CD4-positive, alpha-beta T cell treated with Interleukin-10 for 1 hour (primary cell): ENCODE measurements at regions not wholly inside any gene's neighbourhood (a gene's known extent, or its start where the extent isn't known, plus 50 kb on each side); places are given as distances from the start of the nearest gene placed in this dataset.

Experiments
- DNase-seq: peaks from one replicate; pipeline ENCODE4 v3.0.0-alpha.2; 2020

DNA sequence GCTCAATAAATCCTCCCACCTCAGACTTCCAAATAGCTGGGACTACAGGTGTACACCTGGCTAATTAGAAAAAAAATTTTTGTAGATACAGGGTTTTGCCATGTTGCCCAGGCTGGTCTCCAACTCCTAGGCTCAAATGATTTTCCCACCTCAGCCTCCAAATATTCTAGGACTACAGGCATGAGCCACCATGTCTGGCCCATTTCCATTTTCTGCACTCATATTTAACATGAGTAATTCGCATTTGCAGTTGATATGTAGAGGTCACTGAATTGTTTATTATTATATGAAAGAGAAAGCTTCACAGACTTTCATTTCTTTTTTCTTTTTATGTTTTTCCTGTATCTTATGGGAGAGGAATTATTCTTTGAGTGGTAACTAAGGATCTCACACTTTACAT lies 492.7 kb downstream of the CNTN3 start:
- DNase-seq, result no peak

DNA sequence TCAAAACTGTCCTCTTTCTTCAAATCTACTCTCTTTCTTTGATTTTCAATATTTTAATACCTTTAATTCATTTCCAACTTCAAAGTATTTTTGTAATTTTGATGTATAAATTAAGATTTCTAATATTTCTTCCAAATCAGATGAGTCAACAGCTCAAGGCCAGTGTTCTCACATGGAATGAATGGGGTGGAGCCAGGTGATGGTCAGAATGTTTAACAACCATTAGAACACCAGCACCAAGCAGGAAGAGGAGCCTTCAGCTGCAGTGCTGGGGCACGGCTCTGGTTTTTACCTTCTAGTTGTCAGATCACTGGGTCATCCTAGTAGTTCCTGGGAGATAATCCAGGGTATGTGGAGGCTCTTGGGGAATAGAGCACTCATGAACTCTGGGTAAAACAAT lies 494.5 kb upstream of the PDZRN3 start:
- no peak for DNase-seq

DNA sequence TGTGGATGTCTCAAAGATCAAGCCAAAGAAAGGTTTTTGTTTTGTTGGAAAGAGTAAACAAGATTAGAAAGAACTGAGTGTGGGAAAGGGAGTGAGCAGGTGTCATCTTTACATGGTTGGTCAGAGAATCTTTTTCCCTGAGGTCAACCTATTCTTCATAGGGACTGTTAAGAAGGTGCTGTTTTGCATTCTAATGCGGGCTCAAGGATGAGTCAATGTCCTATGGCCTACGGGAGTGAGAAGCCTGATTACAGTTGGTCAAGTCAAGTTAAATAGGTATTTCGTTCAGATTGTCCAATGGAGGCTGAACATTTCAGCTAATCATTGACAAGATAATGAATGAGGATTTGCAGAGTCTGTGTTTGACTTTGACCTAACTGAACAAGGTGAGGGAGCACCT lies 491.2 kb upstream of the PDZRN3 start:
- DNase-seq, result no peak

DNA sequence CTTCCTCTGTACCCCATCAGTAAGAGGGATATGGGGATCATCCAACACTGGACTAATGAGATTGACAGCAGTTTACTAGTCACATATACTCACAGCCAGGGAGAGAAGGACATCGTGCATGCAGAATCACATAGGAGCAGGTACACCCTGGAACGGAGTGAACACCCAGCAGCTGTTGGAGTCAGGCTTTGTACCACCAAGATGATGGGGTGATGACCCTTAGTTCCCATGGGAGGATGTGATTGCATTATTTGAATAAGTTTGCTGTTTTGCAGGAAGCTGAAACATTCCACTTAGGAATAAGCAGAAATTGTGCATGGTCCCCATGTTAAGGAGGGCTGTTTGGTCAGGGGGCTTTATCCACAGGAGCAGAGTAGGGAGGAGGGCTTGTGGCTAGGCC lies 482.7 kb upstream of the PDZRN3 start:
- no peak for DNase-seq

DNA sequence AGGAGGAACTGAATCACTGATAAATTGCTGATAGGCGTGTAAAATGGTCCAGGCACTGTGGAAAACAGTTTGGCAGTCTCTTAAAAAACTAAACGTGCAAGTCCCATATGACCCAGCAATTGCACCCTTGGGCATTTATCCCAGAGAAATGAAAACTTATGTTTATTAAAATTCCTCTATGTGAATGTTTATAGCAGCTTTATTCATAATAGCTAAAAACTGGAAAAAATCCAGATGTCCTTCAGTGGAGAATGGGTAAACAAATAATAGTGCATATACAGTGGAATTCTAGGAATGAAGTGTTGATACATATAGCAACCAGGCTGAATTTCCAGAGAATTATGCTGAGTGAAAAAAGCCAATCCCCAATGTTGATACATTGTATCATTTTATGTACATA lies 482.2 kb upstream of the PDZRN3 start:
- no peak for DNase-seq

DNA sequence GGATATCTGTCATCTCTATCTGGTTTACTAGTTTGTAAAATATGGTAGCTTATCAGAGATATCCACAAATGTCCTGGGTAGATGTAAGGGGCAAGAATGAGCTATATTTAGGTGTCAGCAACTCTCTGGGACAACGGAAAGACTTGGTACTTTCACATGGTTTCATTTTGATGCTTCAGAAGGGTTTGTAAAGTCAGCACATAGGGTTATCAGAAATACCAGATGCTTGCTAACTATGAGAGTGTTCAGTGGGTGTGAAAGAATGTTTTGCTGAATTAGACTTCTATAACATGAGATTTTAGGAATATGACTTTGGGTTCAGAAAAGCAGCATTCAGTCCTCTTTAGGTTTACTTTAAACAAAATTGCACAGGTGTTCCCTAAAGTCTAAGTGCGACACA lies 466.5 kb upstream of the PDZRN3 start:
- DNase-seq, result no peak

DNA sequence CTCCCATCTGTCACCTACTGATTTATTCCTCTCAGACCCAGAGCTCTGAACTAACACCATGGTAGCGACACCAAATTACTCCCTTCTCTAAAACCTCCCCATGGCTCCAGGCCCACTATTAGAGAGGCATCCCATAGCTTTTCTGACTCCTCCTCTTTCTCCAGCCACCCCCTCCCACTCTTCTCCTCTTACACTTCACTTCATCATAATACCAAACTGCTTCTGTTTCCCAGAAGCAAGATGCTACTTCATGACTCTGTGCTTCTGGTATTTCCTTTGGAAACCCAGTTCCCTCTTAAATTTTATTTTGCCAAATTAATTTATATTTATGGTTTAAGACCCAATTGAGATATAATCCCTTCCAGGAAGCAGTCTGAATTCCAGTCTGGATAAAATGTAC lies 465.1 kb upstream of the PDZRN3 start:
- no peak for DNase-seq

DNA sequence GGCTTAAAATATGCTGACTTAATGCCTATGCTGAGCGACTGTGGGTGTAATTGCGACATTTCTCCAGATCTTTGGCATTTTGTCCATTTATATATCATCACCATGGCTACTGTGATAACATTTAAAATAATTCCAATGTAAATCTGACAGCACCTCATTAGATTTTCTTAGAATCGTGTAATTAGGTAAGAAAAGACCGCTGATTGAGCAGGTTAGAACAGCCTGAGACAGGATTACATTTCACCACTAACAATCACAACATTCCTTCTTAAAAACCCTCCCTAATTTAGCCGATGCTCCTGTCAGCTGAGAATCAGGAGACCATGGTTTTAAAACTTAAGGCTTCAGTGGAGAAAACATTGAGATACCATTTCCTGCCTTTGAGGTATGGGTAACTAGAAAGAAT lies 455.3 kb upstream of the PDZRN3 start:
- no peak for DNase-seq

DNA sequence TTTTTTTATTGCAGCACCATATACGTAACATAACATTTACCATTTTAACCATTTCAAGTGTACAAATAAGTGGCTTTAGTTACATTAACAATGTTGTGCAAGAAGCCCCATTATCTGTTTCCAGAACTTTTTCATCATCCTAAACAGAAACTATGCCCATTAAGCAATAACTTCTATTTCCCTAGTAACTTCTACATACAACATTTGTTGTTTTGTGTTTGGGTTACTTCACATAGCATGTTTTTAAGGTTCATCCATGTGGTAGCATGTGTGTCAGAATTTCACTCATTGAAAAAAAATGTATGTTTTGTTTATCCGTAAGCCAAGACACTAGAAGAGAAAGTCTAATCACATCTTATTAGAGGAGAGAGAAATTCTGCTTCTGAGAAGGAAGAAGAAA lies 450.5 kb upstream of the PDZRN3 start:
- no peak for DNase-seq

DNA sequence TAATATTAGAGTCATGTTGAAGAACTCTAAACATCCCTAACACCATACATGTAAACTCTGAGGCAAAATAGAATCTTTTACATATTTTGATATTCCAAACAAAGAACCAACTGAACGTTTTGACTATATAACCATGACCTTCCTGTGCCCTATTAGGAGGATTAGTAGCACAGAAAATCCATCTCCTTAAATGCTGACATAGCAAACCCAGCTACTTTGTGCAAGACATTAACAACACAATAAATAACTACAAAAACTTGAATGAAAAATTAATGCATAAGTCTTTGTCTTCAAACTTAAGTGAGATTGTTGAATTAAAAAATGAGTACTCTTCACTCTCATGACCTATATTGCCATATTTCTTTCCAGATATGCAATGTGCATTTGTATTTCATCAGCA lies 450.0 kb upstream of the PDZRN3 start:
- no peak for DNase-seq

DNA sequence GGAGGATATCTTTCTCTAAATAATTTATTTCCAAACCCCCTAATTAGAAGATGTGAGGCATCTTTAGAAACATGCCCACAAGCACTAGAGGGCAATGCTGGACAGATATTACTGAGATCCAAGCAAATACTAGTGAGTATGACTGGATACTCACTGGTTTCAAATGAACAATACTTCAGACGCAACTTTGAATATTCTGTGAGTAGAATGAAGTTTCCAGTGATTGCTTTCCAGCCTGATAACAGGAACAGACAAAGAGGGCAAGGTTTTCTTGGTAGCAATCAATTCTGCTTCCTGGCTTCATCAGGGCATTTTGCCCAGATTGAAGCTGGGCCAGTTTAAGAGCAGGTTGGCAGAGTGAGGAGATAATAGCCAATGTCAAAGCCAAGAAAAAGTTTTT lies 442.6 kb upstream of the PDZRN3 start:
- DNase-seq, result no peak

DNA sequence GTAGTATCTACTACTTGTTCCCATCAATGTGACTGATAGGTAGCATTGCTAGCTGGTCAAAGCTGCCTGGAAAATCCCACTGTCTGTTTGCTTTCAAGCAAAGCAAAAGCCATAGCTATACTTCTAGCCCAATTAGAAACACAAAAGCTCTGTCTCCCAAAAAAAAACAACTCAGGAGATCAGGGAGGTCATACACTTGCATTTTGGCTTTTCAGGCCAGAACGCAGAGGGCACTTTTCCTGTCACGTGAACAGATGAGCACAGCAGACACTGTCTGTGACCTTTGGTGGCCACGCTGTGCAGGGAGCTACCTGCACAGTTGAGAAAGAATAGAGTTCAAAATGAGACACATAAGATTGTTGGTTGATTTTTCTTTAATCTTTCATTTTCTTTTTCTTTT lies 441.7 kb upstream of the PDZRN3 start:
- no peak for DNase-seq

DNA sequence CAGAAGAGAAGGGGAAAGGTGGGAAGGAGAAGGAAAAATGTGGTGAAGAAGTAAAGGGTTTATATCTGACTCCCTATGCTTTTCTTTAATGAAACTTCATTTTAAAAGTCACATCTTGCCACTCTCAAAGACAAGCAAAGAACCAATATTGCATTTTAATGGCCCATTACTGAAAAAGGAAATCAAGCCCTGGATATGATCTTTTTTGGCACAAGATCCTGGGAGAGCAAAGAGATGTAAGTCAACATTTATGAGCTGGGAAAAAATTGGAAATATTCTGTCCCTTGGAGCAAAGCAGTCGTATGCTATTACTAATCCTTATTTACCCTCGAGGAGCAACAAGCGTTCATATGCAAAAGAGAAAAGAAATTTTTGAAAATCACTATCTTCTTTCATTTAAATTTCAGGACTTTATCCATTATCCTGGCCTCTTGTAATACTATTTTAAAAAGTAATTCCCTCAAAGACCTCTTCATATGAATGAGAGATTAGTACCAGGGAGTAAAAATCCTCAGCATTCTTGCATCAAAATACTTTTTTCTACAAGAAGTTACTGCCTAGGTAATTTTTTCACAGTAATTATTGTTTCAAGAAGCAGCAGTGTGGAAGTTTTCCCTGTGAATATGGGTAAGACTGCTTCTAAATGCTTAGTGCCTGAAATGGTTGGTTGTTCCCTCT lies 435.3 kb upstream of the PDZRN3 start:
- DNase-seq, result no peak

DNA sequence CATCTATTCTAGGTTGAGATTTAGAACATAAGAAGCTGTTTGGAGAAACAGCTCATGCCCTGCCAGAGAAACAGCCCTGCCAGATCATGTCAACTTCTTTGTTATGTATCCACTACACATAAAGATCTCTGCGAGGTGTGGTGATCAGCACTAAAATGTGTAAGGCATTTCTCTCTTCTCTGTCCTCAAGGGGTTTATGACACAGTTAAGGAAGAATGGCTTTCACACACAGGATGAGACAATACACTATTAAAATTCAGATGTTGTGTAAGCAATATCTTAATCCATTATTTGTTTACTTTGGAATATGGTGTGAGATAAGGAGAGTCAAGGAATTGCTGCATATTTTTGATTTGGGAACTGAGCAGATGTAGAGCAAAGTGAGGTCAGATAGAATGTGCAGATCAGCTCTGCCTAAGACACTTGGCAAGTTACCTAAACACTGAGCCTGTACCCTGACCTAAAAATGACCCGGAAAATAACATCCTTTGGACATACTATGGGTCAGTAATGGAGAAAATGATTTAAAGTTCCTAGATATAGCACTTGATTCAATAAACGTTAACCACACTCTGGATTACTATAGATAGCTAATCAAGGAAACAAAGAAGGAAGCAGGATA lies 434.7 kb upstream of the PDZRN3 start:
- DNase-seq, result no peak

DNA sequence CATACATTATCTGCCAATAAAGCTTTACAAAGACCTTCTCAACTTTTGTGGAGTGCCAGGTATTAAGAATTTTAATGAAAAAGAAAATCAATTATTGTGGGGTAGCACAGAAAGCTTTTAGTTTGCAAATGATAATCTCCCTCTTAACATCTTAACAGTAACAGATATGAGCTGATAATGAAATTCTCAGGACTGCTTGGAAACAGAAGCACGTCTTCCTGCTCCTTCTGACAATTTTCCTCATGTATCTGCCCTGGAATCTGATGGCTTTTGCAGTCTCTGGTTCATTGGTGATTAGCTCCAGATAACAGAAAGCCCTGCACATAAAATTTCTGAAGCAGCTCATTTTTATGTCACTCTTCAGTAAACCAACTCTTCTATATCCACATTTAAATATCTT lies 432.4 kb upstream of the PDZRN3 start:
- DNase-seq, result no peak

DNA sequence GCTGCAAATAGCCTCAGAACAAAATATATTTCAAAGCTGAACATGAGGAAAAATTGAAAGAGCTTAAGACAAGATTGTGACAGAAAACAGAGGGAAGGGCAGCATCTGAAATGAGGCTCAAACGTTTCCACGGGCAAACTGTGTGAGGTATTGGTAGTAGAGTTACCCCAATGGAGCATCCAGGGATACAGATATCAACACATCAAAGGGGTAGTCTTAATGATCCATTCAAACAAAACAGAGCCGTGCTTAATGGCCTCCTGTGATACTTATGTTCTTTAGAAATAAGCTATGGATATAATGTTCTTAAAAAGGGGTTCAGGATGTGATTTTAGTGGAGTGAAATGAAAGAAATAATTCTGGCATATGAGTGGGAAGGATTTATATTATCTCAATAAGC lies 430.3 kb upstream of the PDZRN3 start:
- no peak for DNase-seq

DNA sequence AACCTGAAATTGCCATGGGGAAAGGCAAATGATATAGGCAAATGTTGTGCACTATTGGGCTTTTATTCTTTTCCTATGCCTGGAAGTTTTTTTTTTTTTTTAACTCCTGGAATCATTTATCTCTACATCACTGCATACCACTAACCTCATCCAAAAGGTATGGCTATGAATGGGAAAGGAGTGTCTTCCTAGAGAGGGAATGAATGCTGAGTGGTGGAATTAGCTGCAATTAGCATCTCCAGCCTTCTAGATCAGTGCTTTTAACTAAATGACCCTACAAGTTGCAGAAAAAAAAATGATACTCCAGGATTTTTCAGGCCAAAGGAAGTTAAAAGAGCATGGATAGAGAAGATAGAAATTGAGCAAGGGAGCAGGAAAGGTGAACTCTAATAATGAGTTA lies 429.8 kb upstream of the PDZRN3 start:
- no peak for DNase-seq

DNA sequence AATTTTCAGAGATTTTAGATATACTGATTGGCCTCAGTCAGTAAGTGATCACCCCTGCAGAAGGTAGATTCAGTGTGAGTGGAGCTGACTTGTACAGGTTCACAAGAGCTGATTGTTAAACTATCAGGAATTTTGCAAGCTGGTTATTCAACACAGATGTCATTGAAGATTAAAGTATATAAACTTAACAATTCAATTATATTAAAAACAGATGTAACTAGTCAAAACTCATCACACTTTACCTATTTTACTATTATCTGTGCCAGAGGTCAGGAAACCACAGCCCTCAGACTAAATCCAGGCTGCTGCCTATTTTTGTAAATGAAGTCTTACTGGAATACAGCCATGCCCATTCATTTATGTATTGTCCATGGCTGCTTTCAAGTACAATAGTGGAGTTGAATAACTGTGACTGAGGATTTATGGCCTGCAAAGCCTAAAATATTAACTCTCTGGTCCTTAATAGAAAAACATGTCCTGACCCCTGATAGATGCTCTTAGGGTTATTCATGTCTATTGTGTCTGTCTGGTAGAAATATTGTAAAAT lies 429.3 kb upstream of the PDZRN3 start:
- DNase-seq, result no peak

DNA sequence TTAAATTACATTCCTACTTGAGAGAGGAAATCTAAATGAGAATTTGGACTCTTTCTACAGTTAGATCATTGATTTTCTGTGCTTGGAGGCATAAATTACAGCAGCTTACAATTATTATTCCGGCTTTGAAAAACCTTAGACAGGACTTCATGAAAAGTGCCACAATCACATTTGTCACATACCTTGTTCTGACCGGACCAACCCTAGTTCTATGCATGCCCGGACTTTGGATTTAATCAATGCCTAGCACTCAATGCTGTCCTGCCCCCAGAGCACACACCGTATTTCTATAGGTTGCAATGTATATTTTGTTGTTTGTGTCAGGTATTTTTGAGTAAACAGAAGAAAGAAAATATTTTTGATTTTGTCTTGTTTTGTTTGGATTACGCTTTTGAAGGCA lies 424.7 kb upstream of the PDZRN3 start:
- DNase-seq, result no peak

DNA sequence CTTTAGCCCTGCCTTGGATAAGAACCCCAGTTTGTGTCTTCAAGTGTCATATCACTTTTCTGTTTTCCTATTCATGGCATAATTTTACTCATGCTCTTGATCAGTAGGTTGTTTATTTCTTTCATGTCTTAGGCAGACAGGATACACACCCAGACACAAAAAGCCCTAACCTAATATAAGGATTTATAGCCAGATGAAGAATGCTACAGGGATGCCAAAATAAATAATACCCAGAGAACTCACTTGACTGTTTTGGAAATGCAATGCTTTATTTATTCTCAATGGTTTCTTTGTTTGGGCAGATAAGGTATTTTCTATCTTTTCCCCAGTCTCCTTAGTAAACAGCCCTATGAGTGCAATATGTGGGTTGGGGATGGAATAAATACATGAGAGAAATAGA lies 424.0 kb upstream of the PDZRN3 start:
- DNase-seq, result no peak

DNA sequence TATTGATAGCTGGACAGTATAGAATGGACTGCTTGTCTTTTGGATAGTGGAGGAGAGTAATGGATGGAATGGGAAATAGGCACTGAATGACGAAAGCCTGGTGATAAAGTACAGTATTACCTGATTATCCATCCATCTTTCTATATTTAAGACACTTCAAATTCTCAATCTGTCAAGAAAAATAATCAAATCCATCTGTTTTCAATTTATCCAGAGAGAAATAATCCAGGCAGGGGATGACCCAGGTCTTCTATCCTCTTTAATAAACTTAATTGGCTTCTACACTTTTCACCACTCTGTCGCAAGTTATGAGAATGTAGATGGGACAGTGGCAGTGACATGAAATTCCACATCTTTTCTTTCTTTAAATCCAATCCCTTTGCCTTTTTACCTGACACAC lies 420.3 kb upstream of the PDZRN3 start:
- no peak for DNase-seq

DNA sequence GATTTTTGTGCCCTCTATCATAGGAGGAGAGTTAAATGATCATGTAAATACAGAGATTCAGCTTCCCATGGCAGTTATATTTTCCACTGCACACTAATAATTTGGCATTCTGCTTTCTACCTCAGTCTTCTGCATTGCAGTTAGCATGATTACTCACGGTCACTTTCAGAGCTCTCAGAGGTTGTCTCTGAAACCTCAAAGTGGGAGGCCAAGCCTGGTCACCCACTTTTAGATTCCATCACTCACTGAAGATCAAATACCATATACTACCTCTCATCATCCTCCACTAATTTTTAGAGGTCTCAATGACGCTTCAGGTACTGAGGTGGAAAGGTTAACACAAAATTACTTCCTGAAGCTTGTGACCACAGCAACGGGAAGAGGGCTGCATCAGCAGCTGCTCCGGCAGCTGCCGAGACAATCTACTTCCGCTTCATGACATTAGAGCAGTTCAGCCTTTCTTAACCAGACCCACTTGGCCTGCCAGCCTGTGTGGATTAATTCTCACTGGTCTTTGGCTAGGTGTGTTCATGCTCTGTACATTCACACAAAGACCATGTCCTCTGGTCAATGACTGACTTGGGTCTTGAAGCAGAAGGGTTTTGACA lies 416.4 kb upstream of the PDZRN3 start:
- DNase-seq, result no peak

DNA sequence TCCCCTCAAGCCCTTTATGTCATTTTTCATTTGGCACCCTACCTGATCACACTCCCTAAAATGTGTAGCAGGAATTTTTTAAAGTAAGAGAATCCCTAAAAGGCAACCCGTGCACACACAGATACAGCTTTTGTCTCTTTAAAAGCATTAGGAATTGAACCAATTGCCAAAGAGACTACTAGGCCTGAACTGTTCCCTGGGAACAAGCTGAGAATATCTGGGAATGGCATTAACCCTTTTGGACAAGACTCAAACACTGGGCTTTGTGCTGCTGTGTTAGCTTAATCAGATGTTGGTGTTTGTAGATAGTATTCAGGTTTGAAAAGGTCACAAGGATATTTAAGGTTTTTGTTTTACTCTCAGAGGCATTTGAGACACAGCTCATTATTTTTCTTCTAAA lies 414.4 kb upstream of the PDZRN3 start:
- DNase-seq, result no peak

DNA sequence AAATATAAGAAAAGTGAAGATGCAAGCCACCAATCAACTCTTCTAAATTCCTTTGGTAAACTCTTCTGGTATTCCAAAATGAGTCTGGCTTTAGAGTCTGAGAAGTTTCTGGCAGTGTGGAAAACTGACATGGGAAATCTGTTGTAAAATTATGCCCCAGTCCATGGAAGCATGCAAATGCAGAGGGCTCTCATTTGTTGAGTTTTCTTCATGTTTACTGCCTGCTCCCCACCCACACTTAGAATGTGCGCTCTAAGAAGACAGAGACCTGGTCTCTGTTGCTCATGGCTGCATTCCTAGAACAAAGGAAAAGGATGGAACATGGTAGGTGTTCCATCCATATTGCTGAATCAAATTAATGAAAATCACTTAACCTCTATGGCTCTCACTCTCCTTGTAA lies 411.8 kb upstream of the PDZRN3 start:
- no peak for DNase-seq

DNA sequence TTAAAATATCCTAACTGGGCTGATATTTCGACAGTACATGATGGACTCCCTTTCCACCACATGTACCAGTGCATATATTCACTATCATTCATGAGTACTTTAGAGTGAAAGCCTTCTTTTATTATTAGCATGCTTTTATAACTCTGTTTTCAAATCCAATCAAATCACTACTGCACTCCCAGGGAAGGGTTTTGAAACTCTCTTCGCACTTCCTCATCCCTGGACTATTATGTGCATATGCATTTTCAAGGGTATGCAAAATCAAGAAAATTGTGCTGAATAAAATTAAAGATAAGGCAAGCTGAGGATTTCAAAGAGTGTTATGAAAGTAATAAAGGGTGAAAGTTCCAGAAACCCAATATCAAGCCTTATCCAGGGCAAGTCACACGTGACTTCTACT lies 411.4 kb upstream of the PDZRN3 start:
- no peak for DNase-seq
